ENCODE measurements at regions not wholly inside any gene's neighbourhood (a gene's known extent, or its start where the extent isn't known, plus 50 kb on each side); places are given as distances from the start of the nearest gene placed in this dataset.

DNA sequence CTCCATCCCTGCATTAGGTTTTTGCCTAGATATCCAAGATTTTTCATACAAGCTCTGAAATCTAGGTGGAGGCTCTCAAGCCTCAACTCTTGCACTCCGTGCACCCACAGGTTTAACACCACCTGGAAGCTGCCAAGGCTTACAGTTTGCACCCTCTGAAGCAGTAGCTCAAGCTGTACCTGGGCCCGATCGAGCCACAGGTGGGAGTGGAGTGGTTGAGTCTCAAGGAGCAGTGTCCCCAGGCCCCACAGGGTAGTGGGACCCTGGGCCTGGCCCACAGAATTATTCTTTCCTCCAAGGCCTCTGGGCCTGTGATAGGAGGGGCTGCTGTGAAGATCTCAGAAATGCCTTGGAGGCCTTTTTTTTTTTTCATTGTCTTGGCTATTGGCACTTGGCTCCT, 973.5 kb upstream of the MAP3K7 start:
- no peak for DNase-seq (ENCODE audit: low read depth in 3 of 3)

DNA sequence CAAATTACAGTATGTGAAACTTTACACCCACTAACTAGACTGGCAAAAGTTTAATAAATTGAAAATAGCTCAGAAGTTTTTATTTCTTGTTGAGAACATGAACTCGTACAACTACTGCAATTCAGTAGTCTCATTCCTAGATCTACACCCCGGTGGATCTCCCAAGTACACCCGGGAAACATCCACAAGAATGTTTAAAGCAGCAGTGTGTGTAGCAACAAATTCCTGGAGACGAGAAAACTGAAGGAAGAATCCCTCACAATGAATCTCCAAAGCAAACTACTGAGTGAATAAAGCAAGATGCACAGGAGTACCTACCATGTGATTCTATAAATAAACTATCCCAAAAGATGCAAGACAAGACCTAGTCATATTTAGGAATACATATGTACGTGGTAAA, 954.0 kb upstream of the MAP3K7 start:
- no peak for DNase-seq (ENCODE audit: low read depth in 3 of 3)

DNA sequence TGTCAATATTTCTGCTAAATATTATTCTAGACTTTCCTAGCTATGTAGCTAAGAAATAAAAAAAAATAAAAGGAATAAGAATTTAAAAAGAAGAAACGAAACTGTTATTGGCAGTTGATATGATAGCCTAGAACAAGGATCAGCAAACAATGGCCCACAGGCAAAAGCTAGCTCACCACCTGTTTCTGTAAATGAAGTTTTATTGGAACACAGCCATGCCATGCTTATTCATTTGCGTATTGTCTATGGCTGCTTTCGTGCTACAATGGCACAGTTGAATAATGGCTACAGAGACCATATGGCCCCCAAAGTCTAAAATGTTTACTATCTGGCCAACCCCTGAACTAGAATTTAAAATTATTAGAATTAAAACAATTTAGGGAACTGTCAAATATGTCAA, 952.6 kb upstream of the MAP3K7 start:
- no peak for DNase-seq (ENCODE audit: low read depth in 3 of 3)

DNA sequence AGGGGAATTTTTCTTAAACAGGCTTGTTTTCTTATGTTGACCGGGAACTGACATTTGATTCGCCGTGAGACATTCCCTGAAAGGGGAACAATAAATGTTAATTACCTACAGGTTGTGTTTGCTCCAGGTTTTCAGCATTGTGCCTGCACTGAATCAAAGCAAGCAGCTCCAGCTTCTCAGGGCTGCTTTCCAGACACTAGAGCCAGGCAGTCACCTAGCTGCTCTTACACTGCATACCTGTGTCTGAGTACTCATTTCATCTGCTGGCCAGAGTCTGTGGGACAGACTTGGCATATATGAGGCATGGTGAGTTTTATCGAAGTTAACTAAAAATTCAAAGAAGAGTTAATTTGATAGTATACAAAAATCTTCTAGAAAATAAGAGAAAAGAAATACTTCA, 951.8 kb upstream of the MAP3K7 start:
- no peak for DNase-seq (ENCODE audit: low read depth in 3 of 3)

DNA sequence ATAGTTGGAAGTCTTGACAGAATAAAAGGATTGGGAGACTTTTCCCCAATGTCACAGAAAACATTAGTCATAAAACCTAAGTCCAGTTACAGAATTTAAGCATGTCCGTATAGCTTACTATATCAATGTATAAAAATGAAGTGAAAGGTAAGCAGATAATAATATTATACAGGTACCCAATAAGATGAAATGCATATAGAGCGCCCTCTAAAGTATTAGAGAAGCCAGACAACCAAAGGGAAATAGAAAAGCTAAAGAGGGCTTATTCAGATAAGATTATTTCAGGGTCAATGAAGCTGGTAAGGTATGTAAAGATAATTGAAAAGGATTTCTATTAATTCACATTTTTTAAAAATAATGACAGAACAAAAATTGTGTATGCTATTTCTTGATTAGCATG, 947.7 kb upstream of the MAP3K7 start:
- no peak for DNase-seq (ENCODE audit: low read depth in 3 of 3)

DNA sequence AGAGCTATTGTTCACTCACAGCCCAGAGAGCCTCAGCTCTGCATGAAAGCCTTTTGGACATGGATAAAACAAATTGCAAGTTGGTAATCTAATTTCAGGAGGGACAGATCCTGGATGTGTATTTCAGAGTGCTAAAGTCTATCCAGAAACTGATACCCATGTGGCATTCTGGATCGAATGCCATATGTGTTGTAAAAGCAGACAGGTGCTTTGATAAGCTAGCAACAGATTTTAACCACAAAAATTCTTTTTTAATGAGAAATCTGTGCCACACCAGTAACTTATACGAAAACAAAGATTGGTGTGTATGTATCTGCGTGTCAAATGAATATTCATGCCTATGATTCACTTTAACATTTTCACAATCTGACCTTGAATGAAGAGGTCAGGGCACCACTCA, 936.6 kb upstream of the MAP3K7 start:
- DNase-seq (ENCODE audit: low read depth in 3 of 3), result no peak

DNA sequence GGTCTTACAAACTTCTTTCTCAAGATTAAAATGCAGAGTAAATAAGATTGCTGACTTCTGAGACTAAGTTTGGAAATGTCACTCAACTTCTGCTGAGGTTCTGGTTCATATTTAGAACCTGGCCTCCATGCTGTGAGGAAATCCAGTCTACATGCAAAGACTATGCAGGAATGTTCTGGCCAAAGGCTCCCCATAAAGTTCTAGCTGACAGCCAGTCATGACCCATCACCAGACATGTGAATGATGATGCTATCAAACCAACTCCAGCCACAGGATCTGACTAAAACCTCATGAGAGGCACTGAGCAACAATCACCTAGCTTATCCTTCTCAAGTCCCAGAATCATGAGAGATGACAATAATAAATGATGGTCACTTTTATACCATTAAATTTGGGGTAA, 935.1 kb upstream of the MAP3K7 start:
- DNase-seq (ENCODE audit: low read depth in 3 of 3), result no peak

DNA sequence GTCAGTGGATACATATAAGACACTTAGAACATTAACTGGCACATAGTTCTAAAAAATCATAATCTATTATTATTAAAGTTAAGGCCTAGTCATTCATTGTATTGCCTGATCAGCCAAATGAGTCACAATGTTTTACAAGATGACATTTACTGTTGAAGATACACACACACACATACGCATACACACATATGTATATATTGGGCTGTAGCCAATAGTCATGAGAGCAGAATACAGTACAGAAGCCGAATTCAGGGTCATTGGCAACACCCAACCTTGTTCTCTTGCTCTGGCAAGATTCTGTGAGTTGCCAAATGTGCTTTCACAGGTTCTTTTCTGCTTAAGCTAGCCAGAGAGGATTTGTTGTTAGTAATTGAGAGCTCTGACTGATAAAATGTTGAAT, 922.8 kb upstream of the MAP3K7 start:
- no peak for DNase-seq (ENCODE audit: low read depth in 3 of 3)

DNA sequence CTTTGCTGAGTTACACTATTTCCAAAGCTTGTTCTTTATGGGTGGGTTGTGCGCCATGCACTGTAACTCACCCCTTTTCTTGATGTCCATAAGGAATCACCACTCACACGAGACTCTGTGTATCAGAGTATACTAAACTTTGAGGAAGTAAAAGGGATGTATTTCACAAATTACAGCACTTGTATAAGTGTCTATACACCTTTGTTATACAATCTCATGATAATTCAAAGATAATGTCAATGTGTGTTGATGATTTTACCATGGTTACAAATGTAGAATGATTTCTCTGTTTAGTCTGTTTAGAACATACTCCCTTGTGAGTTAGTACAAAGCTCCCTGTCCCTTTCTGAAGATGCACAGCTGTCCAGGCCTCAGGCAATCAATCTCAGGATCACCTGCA, 922.2 kb upstream of the MAP3K7 start:
- no peak for DNase-seq (ENCODE audit: low read depth in 3 of 3)

DNA sequence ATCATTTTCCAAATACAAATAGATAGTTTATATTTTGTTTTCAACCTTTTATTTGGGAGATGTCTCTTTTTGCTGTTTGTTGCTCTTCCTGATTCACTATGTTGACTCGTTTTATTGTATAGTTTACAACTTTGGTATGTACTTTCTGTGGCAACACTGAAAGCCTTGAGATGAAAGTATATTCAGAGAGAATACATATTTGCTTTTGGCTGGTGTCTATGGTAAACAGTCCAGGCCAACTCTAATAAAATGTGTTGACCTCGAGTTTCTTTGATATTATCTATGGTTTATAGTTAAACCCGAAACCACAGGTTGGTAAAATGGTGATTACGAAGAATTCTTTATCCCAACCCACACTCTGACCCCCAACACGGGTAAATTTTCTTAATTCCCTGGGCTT, 919.6 kb upstream of the MAP3K7 start:
- DNase-seq (ENCODE audit: low read depth in 3 of 3), result no peak

DNA sequence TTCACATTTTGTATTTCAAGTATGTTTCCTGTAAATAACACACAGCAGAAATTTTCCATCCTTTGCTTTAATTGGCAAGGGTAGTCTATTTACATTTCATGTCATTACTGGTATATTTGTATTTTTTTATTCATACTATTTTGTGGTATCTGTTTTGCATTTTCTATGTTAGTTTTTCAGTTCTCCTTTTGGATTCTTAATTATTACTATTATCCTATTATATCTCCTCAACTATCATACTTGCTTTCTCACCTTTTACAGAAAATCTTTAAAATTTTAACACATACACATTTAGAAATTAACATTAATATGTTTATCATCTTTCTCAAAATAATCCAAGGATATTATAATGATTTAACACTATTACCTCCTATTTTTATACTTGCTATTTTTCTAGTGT, 918.3 kb upstream of the MAP3K7 start:
- DNase-seq (ENCODE audit: low read depth in 3 of 3), result no peak

DNA sequence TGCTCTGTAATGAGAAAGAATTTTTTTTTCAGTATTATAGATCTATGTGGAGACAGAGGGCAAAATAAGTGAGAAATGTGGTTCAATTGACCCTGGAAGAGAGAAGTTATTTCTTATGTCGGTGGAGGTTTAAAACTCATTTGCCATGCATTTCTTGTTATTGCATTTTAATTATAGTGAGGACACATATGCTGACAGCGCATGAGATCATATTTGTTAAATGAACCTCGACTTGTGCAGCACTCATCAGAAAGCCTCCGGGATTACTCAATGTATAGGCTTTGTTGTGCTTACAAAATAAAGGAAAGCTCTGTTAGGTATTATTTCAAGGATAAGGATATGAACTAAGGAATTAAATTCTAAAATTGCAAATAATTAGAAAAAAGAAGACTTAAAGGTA, 915.1 kb upstream of the MAP3K7 start:
- DNase-seq (ENCODE audit: low read depth in 3 of 3), result no peak

DNA sequence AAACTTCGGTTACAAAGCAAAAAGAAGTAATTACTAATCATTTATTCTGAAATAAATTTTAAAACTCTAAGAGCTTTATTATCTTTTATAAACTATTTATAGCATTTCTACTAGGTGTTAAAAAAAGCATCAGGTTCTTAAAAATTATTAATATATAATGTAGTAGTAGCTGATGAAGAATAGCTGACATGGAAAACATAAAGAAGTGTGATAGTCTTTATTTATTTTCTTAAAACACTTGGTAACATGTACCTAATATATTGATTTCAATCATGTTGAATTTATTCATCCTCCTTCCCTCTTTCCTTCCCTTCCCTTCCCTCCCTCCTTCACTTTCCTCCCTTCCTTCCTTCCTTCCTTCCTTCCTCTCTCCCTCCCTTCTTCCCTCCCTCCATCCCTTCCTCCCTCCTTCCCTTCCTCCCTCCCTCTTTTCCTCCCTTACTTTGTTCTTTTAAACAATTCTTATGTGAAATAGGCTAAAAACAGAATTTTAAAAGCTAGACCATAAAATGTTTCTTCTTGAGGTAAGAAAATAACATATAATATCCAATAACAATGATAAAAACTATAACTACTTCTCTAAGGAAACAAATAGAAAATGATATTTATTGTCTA, 913.9 kb upstream of the MAP3K7 start:
- DNase-seq (ENCODE audit: low read depth in 3 of 3), result no peak

DNA sequence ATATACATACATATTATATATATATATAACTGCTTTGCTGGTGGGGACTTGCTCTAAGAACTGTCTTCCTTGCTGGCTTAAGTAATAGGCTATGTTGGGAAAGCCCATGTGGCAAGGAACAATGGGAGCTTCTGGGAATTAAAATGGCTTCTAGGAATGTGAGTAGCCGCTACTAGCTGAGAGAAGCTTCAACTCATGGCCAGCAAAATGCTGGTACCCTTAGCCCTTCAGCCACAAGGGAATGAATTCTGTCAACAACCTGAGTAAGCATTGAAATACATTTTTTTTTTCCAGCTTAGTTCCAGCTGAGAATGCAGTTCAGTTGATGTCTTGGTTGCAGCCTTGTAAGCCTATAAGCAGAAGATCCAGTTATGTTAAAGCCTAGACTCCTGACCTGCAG, 911.7 kb upstream of the MAP3K7 start:
- no peak for DNase-seq (ENCODE audit: low read depth in 3 of 3)

DNA sequence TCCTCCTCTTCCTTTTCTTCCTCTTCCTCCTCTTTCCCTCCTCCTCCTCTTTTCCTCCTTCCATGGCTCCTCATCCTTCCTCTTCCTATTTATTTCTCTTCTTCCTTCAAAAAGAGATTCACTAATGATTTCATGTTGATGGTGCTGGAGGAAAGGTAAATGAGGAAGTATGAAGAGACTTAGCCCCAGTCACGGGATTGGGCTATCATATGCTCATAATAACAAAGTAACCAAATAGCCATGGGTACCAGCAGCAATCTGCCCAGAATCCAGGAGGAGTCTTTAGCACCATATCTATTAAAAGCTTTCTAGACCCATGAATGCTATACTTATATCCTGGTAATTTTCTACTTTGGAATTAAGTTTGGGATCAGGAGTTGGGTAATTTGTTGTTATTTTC, 910.9 kb upstream of the MAP3K7 start:
- no peak for DNase-seq (ENCODE audit: low read depth in 3 of 3)

DNA sequence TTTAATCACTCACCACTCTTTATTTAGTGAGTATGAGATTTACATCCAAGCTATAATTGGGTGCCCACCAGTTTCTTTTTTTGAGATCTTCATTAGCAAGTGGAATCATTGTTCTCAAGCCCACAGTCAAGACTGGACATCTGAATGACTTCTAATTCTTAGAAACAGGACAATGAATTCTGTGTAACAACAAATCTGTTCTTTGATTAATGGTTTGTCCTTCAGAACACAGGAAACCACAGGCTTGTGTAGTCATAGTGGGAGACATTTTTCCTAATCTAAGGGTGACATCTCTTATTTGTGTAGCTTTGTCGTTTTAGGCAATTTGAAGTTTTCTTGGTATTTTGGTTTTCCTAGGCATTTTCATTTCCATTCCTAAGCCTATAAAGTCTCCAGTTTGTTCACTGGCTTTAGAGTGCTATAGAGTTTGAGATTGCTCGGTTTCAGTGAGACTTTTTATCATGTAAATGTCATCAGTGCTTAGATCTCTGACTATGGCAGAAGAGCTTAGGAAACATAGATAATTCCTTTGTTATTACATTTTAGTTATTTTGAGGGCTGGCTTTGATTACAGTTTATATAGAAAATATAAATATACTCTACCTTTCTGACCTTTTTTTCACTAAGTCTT, 903.9 kb upstream of the MAP3K7 start:
- no peak for DNase-seq (ENCODE audit: low read depth in 3 of 3)

DNA sequence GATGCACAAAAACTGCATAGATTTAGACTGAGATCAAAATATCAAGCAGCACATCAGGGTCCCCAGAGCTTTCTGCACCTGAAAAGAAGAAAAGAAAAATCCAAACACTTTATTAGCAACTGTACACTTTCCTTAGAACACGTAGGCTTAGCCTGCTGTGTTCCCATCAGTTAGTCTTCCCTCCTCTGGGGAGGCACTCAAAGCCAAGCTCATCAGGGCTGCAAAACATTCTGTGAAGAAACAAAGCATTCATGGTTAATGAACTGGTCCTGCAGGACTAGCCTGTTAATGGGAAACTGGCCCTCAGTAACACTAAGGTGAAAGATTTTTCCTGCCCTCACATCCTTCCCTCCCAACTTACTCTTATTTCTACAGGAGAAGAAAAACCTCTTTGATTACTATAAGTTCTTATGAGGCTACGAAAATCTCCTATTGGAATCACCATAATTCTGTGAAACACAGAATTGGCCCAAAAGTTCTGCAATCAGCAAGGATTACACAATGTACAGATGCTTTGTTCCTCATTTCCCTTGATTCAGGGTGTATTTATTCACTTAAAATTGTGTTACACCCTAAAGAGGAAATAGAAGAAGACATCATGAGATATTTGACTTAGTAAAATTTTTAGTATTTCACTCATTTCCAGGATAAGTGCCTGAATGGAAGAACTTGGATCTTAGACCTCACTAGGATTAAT, 901.0 kb upstream of the MAP3K7 start:
- no peak for DNase-seq (ENCODE audit: low read depth in 3 of 3)

DNA sequence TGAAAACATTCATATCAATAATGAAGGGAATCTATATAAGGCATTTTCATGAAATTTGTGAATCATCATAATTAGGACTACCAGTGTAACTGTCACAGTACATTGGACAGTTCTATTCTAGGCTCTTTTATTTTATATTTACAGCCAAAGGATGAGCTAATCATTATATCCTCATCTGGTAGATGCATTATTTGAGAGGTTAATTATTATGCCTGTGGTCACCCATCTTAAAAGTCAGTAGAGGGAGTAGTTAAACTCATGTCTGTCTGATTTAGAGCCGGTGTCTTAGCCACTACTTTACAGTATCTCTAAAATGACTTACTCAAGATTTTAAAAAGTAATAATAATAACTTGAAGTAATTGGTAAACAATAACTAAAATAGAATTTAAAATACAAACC, 899.3 kb upstream of the MAP3K7 start:
- DNase-seq (ENCODE audit: low read depth in 3 of 3), result no peak

DNA sequence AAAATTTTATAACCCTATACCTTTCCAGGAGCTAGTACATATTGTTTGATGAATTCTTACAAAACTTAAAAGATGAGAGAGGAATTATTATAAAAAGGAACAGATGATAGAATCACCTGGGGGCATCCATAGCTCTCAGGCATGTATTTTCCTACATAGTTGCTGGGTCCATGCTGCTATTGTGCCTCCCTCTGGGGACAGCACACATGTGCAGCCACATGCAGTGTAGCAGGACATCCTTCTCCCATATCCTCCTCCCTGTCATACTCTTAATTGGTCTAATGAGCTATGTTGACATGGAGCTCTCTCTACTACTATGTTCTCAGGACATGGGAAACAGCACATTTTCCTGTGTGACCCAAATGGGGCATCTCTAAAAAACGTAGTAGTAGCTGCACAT, 898.2 kb upstream of the MAP3K7 start:
- no peak for DNase-seq (ENCODE audit: low read depth in 3 of 3)

DNA sequence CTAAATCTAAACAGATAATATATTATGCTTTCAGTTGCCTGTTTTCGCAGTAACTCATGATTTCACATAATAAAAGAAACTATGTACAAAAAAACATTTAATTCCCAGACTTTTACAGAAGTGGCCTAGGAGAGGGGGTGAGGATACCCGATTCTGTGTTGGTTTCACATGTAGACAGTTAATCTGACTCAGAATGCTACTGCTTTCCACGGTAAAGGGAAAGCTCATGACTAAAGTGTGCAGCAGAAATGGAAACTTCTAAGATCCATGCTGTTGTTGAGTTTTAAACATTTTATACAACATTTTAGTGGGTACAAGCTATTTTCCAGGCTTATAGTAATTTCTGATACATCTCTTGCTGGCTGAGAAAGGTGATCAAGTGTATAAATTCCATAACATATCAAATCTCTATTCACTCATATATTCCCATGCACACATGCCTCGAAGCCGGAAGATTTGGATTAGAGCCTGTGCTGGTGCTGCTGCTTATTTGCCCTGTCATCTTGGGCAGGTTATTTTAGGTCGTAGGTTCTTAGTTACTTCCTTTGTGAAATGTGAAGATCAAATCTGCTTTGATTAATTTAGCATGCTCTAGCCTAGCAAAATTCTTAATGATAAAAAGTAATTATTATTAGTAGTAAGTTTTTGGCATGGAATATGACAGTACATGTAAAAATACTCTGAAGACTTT, 896.7 kb upstream of the MAP3K7 start:
- DNase-seq (ENCODE audit: low read depth in 3 of 3), result no peak

DNA sequence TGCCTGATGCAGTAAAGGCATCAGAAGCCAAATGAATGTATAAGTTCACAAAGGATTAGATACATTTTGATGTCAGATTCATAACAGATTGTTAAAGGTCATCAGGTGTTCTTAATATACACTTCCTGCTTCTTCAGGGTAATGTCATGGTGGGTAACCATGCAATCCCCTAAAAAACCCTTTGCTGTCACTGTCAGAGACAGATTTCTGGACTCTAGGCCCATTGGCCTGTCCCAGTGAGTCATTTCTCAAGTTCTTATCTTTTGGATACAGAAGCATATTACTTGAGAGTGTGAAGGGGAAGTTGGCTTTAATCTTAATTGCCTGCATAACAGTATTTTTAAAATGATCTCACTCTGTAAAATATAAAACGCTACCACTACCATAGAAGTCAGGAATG, 895.6 kb upstream of the MAP3K7 start:
- no peak for DNase-seq (ENCODE audit: low read depth in 3 of 3)

DNA sequence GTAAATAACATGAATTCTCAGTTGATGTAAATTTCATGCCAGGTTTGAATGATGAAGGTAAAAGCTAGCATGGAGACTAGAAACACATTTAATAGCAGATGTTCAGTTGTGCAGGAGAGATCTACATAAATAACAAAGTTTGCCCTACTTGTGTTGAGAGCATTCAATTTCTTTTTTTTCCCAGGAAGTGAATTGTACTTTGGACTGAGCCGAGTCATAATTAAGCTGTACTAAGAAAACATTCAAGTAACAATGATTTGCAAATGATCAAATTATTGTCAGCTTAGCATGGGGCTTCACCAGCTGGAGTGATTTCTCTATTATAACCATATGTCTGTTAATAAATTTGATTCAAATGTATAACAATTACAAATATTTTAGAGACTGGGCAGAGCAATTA, 893.5 kb upstream of the MAP3K7 start:
- DNase-seq (ENCODE audit: low read depth in 3 of 3), result no peak

DNA sequence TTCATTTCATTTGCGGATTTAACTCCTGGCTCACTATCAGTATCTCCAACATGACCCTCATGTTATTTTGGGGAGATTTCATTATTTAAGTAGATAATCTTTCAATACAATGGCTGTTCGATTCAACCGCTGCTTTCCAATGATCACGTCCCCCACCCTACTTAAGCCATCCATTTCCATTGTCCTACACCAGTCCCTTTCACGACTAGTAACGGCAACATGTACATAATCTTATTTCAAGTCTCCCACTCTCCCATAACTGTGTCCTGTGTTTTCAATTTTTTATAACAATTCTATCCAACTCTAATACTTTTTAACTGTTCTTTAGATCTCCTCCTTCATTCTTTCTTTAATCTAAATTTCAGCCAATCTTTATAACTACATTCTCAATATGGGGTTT, 890.8 kb upstream of the MAP3K7 start:
- DNase-seq (ENCODE audit: low read depth in 3 of 3), result no peak
